Fibroblast of the aortic adventitia (primary cell): ENCODE measurements at regions not wholly inside any gene's neighbourhood (a gene's known extent, or its start where the extent isn't known, plus 50 kb on each side); places are given as distances from the start of the nearest gene placed in this dataset.

Source experiments
- DNase-seq: peaks from one replicate; pipeline ENCODE4 v3.0.0-alpha.2; 2010; ENCODE audit warnings: low read depth
- H3K4me3 ChIP-seq: 2 replicates; pipeline ENCODE4 v1.5.1; 2011; ENCODE audit warnings: low read depth, mild to moderate bottlenecking, control low read depth, low read length, moderate library complexity
- CTCF ChIP-seq: IDR thresholded peaks from 2 replicates; pipeline ENCODE4 v1.5.1; 2011; ENCODE audit warnings: mild to moderate bottlenecking, low read length, control low read depth, inconsistent platforms; ENCODE audit not compliant: insufficient read depth

GRCh38 chr5:108581026-108581425 is 166.7 kb upstream of the FER start:
- no peak overlapping the region for H3K4me3 ChIP-seq
- no peak for DNase-seq

GRCh38 chr5:108579236-108579635 is 168.5 kb upstream of the FER start:
- DNase-seq = no peak
- no peak overlapping the region for H3K4me3 ChIP-seq
- TF ChIP-seq CTCF = no peak

More at GRCh38 chr5:108581026-108581425, 166.7 kb upstream of the FER start:
- no peak for TF ChIP-seq CTCF

DNA sequence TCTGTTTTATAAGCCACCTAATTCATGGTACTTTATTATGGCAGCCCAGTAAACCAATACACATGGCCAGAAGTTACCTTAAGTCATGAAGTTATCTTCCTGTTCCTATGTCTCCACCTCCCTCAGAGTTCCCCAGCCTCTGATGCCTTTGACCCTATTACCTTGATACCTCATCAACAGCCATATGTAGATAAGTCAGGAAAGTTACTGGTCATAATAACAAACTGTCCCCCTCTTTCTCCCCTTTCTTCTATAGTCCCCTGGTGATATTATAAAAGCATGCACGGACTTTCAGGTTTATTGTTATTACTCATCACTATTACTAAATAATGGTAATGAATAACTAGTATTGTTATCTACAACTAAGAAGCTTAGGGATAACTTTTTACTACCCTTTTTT is 168.9 kb upstream of the FER start:
- no peak for DNase-seq
- H3K4me3 ChIP-seq = no peak overlapping the region
- no peak for TF ChIP-seq CTCF

DNA sequence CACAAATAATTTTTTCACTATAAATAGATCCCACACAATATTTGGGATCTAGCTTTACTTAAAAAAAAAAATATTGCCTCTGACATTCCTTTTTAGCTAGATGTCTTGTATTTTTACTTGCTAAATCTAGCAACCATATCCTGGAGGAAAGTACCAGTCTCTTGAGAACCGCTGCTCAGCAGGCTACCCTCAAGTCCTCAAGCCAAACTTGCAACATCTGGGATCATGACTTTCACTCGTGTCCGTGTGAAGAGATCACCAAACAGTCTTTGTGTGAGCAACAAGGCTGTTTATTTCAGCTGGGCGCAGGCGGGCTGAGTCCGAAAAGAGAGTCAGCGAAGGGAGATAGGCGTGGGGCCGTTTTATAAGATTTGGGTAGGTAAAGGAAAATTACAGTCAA is 180.3 kb upstream of the FER start:
- DNase-seq = no peak
- H3K4me3 ChIP-seq = no peak overlapping the region
- TF ChIP-seq CTCF = no peak

DNA sequence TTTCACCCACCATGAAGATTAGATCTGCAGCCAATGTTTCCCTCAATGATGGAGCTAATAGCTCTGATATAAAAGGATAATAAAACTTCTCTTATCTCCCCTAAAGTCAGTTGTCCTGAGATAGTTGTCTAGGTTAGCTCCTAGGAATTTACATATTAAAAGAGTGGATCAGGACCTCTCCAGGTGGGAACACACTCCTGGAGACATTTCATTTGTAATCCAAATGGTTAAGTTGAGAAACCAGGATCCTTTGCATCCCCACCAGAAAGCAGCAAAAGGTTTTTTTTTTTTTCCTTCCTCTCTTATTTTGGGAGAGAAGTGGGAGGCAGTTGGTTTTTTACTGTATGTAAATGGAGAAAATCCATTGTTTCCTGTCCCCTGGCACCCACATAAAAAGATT is 182.5 kb upstream of the FBXL17 start:
- no peak for DNase-seq

DNA sequence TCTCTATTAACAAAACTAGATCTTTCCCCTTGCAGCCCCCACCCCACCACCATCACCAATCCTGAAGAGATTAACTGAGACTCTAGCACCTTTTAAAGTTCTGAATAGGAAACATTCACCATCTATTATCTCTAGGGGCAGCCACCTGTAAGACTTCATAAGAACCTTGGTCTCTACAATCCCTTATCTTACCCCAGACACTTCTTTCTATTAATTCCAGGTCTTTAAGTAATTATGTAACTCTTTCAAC is 180.2 kb upstream of the FBXL17 start:
- H3K4me3 ChIP-seq = no peak overlapping the region
- no peak for TF ChIP-seq CTCF
- no peak for DNase-seq

More for the DNA sequence above, 182.5 kb upstream of the FBXL17 start:
- H3K4me3 ChIP-seq = no peak overlapping the region
- no peak for TF ChIP-seq CTCF

- no peak for TF ChIP-seq CTCF
- DNase-seq = no peak
- H3K4me3 ChIP-seq = no peak overlapping the region
These were observed 179.7 kb upstream of the FBXL17 start for GRCh38 chr5:108561416-108562204.
